ENCODE measurements at regions not wholly inside any gene's neighbourhood (a gene's known extent, or its start where the extent isn't known, plus 50 kb on each side); places are given as distances from the start of the nearest gene placed in this dataset.

DNA sequence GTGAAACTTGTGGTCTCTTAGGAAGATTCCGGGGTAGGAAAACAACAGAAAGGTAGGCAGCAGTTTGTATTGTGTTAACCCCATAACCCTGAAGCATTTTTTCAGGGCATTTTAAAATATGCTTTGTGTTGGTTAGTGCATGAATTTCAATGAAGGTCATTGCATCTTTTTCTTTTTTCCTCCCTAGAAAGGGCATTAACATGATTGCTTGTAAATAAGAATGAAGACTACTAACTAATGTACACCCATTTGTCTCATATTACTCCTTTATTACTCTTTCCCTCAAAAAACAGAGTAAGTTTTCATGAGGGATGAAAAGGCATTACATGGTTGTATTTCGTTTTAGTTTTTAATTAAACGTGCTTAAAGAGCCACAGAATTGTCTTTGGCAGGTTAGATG lies 141.4 kb downstream of the OGFRL1 start:
- DNase-seq (ENCODE audit: low spot score): no peak

DNA sequence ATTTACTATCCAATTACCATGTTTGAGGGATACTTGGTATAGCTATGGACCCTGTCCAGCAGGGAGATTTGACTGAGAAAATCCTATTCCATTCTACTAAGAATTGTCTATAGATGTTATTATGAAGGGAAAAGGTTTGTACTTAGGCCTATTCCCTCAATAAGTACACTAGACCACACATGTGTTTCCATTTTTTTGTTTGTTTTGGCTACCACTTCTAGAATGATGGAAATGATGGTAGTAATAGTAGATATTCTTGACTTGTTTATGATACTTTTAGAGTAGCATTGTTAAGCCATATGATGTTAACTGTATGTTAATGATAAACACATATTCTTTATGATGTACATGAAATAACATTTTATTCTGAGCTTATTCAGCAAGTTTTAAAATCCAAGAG lies 144.8 kb downstream of the OGFRL1 start:
- DNase-seq (ENCODE audit: low spot score): no peak

DNA sequence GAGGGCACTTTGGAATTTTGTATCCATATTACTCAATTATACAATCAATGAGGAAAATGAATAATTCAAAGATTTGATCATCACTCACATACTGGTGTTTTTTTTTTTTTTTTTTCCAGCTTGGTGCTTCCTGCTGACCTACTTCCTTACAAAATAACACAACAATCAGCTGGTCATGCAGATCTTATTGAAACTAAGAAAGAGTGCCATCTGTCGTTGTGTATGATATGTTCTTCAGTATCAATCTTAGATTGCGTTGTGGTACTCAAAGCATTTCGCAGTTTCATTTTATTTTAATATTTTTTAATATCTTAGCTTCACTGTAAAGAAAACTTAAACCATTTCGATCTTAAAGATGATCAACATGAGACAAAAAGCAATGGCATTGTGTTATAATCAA lies 155.6 kb downstream of the OGFRL1 start:
- no peak for DNase-seq (ENCODE audit: low spot score)

DNA sequence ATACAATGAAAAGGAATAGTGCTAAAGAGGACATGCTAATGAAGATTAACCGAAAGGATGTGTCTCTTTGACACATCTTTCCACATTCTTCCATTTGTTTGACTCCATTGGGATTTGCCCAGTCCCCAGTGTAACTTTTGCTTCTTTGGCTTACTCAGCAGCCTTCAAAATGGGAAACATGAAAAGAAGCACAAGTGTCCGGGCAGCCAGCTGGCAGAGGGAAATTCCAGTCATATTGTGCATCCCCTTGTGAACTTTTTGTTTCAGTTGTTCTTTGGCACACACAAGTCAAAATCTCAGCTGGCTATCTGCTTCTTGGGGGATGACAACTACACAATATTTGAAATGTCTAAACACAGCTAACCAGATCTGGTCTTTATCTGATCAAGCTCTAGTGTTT lies 157.4 kb downstream of the OGFRL1 start:
- DNase-seq (ENCODE audit: low spot score): no peak

DNA sequence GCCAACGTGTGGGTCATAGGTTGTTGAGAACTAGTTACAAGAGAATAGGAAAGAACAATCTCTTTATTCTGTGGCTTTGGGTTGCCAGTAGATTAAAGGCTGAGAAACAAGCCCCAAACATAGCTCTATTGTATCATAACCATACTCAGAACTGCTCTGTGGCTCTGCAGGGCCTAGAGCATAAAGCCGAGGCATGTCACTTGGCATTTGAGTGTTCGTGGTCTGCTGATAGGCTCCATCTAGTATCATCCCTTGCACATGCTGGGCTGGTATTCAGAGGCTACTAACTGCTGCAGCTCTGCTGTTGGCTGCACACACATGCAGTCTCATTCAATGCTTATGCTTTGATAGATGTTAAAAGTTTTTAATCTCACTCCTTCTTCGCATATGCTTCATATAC lies 157.9 kb downstream of the OGFRL1 start:
- no peak for DNase-seq (ENCODE audit: low spot score)

DNA sequence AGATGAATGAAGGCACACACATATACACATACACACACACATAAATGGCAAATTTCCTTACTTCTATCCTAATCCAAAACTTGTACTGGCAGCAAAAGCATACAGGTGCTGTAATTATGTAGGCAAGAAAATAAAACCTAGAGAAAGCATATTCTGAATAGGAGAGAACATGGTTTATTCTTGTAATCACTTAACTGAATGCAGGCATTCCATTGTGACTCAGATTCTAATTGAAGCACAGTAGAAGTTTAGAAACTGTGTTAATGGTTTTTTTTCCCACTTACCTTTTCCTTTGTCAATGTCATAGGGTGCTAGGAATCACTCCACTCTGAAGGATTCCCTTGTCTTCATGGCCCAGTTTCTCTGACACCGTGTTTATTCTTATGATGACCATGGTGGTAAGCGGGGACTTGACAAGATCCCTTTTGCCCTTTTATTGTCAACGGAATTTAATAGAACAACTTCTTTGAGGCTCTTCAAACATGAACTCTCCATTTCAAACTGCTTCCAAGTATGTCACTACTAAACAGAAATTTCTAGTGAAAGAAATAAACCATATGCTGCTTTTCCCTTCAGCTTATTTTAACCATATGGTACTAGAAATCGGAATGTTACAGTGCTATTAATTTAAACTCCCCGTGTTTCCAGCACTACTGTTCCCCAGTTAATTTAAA lies 164.2 kb downstream of the OGFRL1 start:
- DNase-seq (ENCODE audit: low spot score): no peak

DNA sequence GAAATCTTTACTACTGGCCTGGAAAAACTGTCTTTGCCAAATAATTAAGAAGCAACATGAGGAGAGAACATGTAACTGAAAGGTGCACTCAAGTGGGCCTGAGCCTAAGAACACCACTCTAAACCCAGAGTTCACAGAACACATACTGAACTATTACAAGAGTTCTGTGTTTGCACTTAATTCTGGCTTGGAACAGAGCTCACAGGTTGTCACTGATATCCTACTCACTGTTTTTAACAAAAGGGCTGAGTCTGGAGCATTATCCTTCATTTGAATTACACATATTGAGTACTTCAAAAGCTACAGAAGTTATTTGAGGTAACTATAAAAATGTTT lies 164.7 kb downstream of the OGFRL1 start:
- no peak for DNase-seq (ENCODE audit: low spot score)

DNA sequence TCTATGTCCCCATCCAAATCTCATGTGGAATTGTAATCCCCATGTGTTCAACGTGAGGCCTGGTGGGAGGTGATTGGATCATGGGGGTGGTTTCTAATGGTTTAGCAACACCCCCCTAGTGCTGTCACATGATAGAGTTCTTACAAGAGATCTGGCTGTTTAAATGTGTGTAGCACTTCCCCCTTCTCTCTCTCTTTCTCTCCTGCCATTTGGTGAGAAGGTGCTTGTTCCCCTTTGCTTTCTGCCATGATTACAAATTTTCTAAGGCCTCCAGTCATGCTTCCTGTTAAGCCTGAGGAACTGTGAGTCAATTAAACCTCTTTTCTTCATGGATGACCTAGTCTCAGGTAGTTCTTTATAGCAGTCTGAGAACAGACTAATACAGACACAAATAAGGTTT lies 165.4 kb downstream of the OGFRL1 start:
- DNase-seq (ENCODE audit: low spot score): no peak

DNA sequence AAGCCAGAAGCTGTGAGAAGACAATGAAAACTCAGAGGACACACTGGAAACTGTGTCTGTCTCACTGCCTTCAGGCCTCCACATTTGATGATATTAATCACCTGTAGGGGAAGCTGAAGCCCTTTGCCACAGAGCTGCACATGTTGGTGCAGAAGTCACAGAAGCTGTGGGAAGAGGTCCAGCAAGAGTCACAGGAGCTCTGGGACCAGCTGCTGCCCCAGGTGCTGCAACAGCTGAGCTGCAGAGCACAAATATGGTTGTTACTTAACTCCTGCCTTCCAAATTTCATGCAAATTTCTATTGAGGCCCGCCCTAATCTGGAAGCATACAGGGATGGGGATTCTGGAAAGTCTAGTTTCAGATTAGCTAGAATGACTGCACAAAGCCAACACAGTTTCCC lies 169.3 kb downstream of the OGFRL1 start:
- DNase-seq (ENCODE audit: low spot score): peak; percentile 10

DNA sequence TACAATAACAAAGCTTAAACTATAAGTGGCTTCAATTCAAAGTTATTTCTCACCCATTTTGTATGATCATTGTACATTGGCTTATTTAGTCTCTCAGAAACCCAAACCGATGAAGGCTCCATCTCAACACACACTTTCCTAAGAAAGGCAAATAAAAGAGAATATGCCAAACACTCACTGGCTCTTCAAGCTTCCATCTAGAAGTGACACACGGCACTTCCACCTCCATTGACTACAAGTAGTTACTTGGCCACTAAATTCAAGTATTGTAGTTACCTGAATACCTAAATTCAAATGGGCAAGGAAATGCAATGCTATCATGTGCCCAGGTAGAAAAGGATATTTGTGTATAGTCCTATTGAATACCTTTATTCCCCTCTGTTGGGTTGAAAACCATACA lies 170.6 kb downstream of the OGFRL1 start:
- DNase-seq (ENCODE audit: low spot score): no peak

DNA sequence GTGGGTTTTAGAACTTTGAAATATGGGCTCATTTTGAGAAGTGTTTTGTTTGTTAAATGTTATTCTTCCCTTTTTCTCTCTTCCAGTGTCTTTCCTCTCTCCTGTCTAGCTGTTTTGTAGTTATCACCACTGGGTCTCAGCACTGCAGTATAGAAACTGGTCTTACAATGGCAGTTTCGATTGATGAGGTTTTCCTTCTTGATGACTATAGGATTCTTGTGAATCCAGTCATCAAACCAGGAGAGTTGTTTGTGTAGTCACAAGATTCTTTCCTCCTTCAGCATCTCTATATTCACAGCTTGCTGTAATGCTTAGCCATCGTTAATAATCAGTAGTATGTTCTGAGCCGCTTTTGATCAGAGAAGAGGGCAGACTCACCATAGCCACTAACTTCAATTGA lies 172.3 kb downstream of the OGFRL1 start:
- DNase-seq (ENCODE audit: low spot score): no peak

DNA sequence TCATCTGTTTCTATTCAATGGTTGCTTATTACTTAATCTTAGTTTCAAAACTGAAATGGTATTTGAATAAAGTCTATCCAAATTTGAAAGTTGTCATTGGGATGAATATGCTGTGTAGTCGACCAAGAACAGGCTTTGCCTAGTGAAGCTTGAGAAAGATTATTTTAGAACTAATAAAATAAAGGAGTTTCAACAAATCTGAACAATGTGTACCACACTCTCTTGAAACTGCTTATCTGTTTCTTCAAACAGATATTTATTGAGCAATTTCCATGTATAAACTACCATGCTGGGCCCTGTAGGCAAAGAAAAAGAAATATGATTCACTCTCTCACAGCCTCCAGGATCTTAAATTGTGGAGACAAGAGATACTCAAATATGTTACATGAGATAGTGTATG lies 174.4 kb downstream of the OGFRL1 start:
- DNase-seq (ENCODE audit: low spot score): no peak

DNA sequence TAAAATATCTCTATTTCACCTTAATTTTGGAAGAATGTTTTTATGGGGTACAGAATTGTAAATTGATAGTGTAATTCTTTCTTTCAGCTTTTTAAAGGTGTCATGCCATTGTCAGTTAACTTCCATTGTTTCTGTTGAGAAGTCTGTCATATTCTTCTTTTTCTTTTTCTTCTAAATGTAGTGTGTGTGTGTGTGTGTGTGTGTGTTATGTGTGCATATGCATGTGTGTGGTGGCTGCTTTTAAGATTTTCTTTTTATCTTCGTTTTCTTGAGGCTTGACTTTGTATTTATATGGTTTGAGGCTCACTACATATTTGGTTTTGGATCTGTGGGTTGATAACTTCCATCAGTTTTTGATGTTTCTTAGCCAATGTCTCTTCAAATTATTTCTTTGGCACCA lies 176.5 kb downstream of the OGFRL1 start:
- DNase-seq (ENCODE audit: low spot score): no peak

DNA sequence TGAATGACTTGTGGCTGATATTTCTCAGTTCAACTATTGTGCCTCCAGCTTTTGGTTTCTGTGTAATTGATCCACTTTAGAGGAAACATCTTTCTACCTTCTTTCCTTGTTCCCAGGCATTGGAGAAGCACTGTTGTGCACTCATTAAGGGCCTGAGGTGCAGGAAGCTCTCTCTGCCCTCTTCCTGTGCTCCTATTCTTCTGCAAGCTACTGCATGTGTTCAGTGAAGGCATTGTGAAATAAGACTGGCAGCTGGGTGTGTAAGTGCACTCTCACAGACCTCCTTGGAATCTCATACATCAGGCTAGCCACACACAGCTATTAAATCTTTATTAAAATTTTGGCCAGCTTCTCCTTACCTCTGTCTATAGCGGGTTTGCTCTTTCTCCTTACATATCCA lies 177.8 kb downstream of the OGFRL1 start:
- no peak for DNase-seq (ENCODE audit: low spot score)

DNA sequence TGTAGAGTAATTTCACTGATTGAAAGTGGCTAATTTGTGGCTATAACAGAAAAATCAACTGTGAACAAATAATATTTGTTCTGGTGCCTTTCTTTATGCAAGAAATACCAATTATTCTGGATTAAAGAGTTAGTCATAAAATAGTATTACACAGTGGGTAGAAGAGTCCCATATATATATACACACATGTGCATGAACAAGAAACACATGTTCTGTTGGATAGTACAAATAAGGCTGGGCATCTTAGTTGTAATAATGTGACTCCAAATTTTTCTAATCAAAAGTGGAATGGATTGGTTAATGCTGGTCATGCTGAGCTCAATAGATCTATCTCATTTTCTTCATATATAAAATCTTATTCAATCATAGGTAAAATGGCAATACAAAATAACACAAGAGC lies 179.4 kb downstream of the OGFRL1 start:
- DNase-seq (ENCODE audit: low spot score): no peak

DNA sequence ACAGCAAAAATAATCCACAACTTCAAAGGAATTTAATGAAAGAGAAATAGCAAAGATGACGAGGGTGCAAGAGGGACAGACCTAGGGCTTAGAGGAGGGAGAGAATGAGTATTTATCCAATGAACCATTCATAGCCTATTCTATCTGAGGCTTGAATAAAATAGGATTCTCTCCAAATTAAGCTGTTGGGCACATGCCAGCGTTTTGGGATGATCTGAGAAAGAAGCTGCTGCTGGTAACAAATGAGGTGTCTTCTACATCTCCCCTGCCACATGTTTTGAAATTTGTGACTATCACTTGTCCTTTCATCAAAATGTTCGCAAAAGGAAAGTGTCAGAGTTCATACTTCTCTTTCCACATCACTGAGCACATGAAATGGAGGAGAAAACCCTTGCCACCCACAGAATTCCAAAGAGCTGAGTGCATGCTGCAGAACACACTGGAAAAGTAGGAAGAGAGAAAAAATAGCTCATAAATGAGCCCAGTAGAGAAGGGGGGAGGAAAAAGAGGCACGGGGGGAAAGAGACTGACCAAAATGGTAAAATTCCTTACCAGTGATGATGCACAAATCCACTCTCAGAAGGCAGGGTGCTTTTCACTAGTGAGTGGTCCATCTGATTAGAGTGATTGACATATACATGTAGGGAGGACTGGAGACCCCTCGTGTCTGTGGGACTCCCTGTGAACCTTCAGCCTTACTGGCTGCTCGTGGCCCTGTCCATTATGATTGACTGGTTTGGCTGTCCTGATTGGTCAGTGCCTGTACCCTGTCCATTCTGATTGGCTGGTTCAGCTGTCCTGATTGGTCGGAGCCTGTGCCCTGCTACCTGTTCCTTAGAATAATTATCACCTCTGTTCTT lies 180.5 kb downstream of the OGFRL1 start:
- peak; percentile 14 for DNase-seq (ENCODE audit: low spot score)

DNA sequence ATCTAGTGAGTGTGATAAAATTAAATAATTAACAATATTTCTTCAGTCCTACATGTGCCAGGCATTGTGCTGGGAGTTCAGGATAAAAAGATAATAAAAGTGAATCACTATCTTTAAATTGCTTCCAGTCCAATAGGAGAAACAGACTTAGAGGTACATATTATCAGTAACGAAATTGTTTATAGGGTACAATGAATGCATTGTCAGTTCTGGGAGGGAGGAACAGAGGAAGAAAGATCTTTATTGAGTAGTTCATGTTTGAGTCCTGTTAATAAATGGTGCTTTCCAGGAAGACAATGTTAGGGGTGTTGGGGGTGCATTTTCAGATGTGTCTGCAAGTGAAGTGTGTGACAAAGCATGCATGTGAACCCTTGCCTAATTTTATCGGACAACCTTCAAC lies 183.1 kb downstream of the OGFRL1 start:
- DNase-seq (ENCODE audit: low spot score): no peak

DNA sequence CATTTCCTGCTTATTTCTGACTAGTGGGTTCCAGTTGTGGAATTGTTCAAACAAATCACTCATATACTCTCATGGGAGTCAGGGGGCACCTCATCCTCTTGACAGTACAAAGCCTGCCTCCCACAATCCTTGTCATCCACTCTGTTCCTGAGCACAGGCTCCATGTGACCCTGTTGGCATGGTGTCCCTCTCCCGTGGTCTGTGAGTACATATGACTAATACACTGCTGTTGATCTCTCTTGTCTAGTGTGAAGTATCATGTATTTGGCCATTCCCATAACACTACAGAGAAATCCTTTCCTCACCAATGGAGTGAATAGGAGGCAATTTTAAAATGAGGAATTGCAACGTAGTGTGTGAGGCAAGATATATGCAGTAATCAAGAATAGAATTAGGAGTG lies 185.3 kb downstream of the OGFRL1 start:
- DNase-seq (ENCODE audit: low spot score): no peak

DNA sequence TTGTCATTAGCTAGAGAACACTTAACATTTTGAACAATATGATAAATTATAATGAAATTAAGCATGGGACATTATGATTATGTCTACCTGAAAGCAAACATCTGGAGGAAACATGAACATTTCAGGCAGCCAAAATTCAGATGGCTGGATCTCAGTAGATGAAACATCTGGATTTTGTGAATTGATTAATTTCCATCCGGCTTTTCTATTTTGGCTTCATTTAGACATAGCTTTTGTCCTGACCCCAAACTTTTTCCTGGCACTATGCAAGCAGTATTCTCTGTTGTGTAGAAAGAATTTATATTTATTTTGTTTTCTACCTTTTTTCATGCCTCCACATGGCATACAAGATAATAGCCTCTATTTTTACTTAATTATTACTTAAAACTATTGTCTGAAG lies 186.3 kb downstream of the OGFRL1 start:
- DNase-seq (ENCODE audit: low spot score): no peak

DNA sequence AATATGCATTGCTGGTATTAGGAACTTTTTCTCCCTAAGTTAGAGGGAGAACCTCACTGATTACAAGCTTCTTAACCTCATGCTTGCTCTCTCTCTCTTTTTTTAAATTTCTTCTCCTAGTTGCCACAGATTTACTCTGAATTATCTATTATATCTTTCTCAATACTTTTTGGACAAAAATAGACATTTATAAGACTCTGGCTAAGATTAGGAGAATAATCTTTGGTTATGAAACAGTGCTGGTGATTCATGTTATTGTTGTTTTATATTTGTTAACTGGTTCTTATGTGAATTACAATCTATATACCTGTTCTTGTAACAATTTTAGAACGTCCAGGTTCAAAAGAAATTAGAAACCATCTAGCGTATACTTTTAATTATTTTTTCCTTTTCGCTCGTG lies 187.8 kb downstream of the OGFRL1 start:
- DNase-seq (ENCODE audit: low spot score): no peak

DNA sequence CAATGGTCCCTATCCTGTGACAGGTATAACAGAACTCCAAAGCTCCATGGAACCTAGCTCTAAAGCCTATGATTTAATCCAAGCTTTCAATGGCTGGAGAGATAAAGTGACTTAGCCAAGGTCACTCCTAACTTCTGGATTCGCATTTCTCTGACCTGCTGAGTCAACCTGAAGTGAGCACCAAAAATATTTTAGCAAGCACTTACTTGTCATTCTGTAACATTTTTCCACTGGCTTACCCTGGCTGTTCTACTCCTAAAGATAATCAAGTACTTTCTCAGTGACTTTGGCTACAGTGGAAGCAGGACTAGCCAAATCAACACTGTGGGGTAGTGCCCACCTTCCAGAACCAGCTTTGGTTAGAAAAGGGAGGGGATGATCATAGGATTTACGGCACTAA lies 188.3 kb downstream of the OGFRL1 start:
- DNase-seq (ENCODE audit: low spot score): no peak

DNA sequence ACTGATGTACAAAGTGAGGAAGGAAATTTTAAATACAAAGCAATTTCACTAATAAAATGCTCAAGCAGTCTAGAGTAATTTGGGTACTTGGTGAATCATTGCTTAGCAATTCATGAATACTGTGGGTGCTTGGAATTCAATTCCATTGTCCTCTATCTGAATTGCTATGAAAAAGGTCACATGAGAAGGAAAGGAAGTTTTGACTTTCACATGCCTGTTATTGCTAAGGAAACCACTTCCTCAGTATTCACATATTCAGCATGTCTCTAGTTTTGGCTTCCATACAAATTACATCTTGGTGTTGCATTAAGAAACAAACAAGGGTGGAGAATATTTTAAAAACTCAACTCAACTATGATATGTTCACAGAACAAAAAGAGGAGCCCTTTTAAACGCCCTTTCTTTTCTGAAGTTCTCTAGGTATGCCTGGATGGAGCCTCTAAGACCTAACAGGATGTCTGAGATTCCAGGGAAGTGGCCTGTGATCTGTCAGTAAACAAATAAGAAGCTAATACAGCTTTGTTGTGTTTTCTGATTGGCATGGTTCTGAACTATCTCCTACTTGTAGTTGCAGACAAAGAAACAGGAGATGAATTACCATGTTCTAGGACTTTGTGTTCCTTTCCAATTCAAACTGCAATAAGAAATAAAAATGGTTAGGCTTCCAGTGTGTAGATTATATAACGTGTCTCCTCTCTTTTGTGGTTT lies 190.4 kb downstream of the OGFRL1 start:
- DNase-seq (ENCODE audit: low spot score): peak; percentile 47

DNA sequence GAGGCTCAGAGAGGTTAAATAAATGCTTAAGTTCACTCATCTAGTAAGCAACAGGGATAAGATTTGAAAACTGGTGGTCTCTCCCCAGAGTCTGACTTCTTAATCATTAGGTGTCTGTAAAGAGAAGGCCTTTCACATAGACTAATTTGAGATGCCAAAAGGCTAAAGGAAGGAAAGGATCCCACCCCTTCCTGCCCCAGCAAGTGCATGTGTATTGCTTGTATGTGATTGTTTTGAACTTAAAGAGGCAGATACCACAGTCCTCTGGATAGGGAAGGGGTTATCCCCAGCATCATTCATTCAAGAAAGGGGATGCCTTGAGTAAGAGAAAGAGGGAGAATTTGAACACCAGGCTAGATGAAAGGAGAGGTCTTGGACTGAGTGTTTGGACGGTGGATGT lies 192.0 kb downstream of the OGFRL1 start:
- DNase-seq (ENCODE audit: low spot score): no peak

All from iPS-NIHi11 (cell line).